Prostate gland (tissue), 2 donors: ENCODE measurements at regions not wholly inside any gene's neighbourhood (a gene's known extent, or its start where the extent isn't known, plus 50 kb on each side); places are given as distances from the start of the nearest gene placed in this dataset.
"Not testable (repeated sequence)": the region's sequence is repeated elsewhere in the genome, so short reads cannot be mapped to it uniquely, and the experiment has no call there.

Experiments used
- DNase-seq: peaks from one replicate; pipeline ENCODE4 v3.0.0-alpha.2; 2019; ENCODE audit warnings: low spot score
- H3K27ac ChIP-seq, 2 donors: fragments of 200-600 bp; sonication (generic); 2 replicates each; pipeline ENCODE4 v1.5.1; 2017 to 2019
- H3K27me3 ChIP-seq: fragments of 200-600 bp; sonication (generic); replicated peaks from 2 replicates; pipeline ENCODE4 v1.5.1; 2019; ENCODE audit not compliant: insufficient read depth
- H3K36me3 ChIP-seq, 2 donors: fragments of 200-600 bp; sonication (generic); 1 replicate in 1 of 2; 2 replicates in 1 of 2; pipeline versions ENCODE4 v1.5.1 to v1.8.1; 2017 to 2019
- H3K4me1 ChIP-seq: fragments of 200-600 bp; sonication (generic); replicated peaks from 2 replicates; pipeline ENCODE4 v1.5.1; 2019
- H3K4me3 ChIP-seq, 2 donors: fragments of 200-600 bp; sonication (generic); 2 replicates each; pipeline ENCODE4 v1.5.1; 2017 to 2019
- H3K9me3 ChIP-seq: fragments of 200-600 bp; sonication (generic); 2 replicates; pipeline ENCODE4 v1.5.1; 2017
- POLR2A ChIP-seq: fragments of 450-650 bp; IDR thresholded peaks from one replicate; pipeline ENCODE4 v1.6.1; 2016; ENCODE audit warnings: antibody characterized with exemption, mild to moderate bottlenecking
- POLR2AphosphoS5 ChIP-seq: sonication (generic); formaldehyde crosslinking; IDR thresholded peaks from one replicate; pipeline ENCODE4 v1.6.1; 2017; ENCODE audit warnings: antibody characterized with exemption
- WGBS: methylation state at CpG from one replicate; pipeline ENCODE4 v1.1.5; 2018; 5-methylcytosine and 5-hydroxymethylcytosine counted together
- intact Hi-C: fragments of 100-400 bp; cut with DNase I; formaldehyde crosslinking; loops from one replicate; pipeline ENCODE4 v1.14.2; 2022
- TF ChIP-seq, protein P1 (sequence below), 4 experiments: fragments of 200-600 bp in 2 of 4; fragments of 450-650 bp in 2 of 4; sonication (generic) in 2 of 4; IDR thresholded peaks; 1 replicate in 3 of 4; 2 replicates in 1 of 4; pipeline ENCODE4 v1.5.1; 2016 to 2019; ENCODE audit warnings: antibody characterized with exemption in 4 of 4, mild to moderate bottlenecking in 2 of 4, moderate library complexity in 2 of 4

DNA sequence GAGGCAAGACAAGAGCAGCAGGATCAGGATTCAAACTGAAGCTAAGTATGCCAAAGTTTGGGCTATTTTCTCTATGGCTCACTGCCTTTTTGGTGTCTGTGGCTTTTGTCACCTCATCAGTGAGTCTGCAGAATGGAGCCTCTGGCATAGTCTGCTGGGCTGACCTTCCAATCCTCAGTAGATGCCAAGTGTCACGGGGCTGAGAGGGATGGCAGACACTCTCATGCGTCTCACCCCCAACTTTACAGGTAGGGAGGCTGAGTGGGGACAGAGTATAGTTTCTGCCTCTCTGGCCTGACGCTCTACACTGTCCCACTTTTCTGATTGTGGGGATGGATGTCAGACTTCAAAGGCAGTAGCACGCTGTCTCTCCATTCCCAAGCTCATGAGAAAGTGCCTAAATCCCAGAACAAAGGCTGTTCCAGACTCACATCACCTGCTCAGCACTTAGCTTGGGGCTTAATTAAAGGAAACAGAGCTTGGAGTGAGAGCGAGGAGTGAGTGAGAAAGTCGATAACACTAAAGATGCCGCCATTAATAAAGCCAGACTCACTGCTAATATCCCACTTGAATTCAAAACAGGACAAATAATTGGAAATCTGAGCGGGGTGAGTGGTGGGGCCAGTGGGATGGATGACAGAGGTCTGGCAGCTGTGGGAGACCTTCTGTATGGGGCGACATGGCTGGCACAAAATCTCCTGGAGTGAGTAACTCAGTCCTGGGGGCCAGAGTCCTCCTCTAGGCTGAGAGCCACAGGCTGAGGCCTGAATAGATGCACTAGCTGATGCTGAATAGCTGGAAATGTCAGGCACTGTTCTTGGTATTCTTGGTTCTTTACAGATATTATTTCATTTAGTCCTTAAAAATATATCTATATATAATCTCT, 78.4 kb upstream of the MRPS22 start:
- DNase-seq = no peak
- WGBS = 84% methylated on average over 9 of the region's 9 CpGs

GRCh38 chr3:139267300-139268246, 76.2 kb upstream of the MRPS22 start:
- WGBS = 92% methylated on average over 7 of the region's 7 CpGs
- no peak for DNase-seq

More for the DNA sequence above, 78.4 kb upstream of the MRPS22 start:
- no peak for TF ChIP-seq POLR2AphosphoS5
- no peak for TF ChIP-seq POLR2A
- TF ChIP-seq, protein P1, sequence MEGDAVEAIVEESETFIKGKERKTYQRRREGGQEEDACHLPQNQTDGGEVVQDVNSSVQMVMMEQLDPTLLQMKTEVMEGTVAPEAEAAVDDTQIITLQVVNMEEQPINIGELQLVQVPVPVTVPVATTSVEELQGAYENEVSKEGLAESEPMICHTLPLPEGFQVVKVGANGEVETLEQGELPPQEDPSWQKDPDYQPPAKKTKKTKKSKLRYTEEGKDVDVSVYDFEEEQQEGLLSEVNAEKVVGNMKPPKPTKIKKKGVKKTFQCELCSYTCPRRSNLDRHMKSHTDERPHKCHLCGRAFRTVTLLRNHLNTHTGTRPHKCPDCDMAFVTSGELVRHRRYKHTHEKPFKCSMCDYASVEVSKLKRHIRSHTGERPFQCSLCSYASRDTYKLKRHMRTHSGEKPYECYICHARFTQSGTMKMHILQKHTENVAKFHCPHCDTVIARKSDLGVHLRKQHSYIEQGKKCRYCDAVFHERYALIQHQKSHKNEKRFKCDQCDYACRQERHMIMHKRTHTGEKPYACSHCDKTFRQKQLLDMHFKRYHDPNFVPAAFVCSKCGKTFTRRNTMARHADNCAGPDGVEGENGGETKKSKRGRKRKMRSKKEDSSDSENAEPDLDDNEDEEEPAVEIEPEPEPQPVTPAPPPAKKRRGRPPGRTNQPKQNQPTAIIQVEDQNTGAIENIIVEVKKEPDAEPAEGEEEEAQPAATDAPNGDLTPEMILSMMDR (IDR thresholded peaks at IDR 0.05) = no peak
- Histone ChIP-seq H3K9me3 (no peaks in the 10 kb centered on the region), H3K27ac (no peak overlapping the region), H3K4me3 (no peak overlapping the region), H3K36me3 (no peaks in the 10 kb centered on the region), H3K27me3 (no peaks in the 10 kb centered on the region), H3K4me1 (no peaks in the 10 kb centered on the region)
- intact Hi-C loops = no loop called here

DNA sequence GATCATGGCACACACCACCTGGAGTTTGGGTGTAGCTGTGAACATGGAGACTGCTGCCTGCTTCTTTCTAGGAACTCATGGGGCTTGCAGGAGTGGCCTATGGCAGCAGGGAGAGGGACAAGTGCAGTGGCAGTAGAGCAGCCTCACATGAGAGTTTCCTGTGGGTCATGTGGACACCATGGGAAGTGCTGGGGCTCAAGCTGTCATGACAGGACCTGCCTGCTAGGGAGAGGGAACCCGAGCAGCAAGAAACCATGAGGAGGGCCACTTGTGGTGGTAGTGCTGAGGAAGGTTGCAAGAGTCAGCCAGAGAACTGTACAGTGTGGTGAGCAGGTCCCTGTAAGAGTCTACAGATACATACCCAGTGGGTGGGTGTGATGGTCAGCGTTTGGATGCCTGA, 73.8 kb upstream of the MRPS22 start:
- H3K27ac ChIP-seq = no peak overlapping the region
- H3K36me3 ChIP-seq = no peaks in the 10 kb centered on the region
- H3K4me3 ChIP-seq = no peak overlapping the region
- H3K27me3 ChIP-seq = no peaks in the 10 kb centered on the region
- intact Hi-C loops = no loop called here
- WGBS = 88% methylated on average over 2 of the region's 2 CpGs
- TF ChIP-seq POLR2AphosphoS5 (no peak), POLR2A (no peak)
- TF ChIP-seq, protein P1 (IDR thresholded peaks at IDR 0.05) = no peak
- H3K9me3 ChIP-seq = no peaks in the 10 kb centered on the region
- no peak for DNase-seq
- H3K4me1 ChIP-seq = no peaks in the 10 kb centered on the region

More at GRCh38 chr3:139267300-139268246, 76.2 kb upstream of the MRPS22 start:
- Histone ChIP-seq H3K4me3 (no peak overlapping the region), H3K27me3 (no peaks in the 10 kb centered on the region), H3K27ac (no peak overlapping the region), H3K36me3 (no peaks in the 10 kb centered on the region), H3K4me1 (no peaks in the 10 kb centered on the region), H3K9me3 (no peaks in the 10 kb centered on the region)
- intact Hi-C loops = no loop called here
- TF ChIP-seq POLR2AphosphoS5 (no peak), POLR2A (no peak)
- TF ChIP-seq, protein P1 (IDR thresholded peaks at IDR 0.05) = no peak

DNA sequence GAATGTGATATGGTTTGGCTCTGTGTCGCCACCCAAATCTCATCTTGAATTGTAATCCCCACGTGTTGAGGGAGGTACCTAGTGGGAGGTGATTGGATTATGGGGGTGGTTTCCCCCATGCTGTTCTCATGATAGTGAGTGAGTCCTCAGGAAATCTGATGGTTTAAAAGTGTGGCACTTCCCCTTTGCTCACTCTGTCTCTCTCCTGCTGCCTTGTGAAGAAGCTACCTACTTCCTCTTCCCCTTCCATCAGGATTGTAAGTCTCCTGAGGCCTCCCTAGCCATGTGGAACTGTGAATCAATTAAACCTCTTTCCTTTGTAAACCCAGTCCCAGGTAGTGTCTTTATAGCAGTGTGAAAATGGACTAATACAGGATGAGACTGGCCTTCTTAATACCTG, 73.2 kb upstream of the MRPS22 start:
- DNase-seq, H3K36me3 ChIP-seq, H3K9me3 ChIP-seq, H3K4me1 ChIP-seq, H3K4me3 ChIP-seq, intact Hi-C loops, H3K27ac ChIP-seq, H3K27me3 ChIP-seq: not testable (repeated sequence)
- 50% methylated on average over 2 of the region's 2 CpGs for WGBS

DNA sequence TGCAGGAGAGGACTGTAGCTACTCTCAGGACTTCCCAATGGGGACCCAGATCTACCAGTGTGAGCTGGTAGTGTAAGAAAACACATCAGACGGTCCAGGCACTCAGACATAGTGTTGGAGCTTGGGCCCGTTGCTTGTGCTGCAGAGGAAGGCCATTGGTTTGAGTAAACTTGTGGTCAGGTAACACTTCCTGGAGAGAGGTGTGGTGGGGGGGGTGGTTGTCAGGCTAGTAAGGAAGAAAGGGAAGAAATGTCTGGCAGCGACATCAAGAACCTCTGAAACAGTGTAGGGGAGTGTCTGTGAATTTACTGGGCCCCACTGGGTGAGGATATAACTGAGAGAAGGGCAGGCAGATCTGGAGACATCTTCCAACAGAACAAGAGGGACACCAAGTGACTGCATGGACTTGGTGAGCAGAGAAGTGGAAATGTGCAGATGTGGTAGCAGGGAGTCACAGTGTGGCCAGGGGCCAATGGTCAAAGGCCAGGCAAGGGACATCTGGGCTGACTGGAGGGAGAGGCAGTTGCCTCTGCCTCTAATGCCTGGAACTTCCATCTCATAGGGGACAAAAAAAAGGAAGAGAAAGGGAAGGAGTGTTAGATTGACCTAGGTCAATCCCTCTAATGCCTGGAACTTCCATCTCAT, 63.7 kb upstream of the MRPS22 start:
- DNase-seq = no peak
- H3K27ac ChIP-seq = no peak overlapping the region
- TF ChIP-seq POLR2AphosphoS5 (no peak), POLR2A (no peak)
- TF ChIP-seq, protein P1 (IDR thresholded peaks at IDR 0.05) = no peak
- H3K36me3 ChIP-seq = no peaks in the 10 kb centered on the region
- H3K9me3 ChIP-seq = no peaks in the 10 kb centered on the region
- intact Hi-C loops = no loop called here
- 57% methylated on average over 3 of the region's 3 CpGs for WGBS
- no peaks in the 10 kb centered on the region for H3K27me3 ChIP-seq
- H3K4me1 ChIP-seq = no peaks in the 10 kb centered on the region
- no peak overlapping the region for H3K4me3 ChIP-seq
